Adrenal gland (tissue), 5 donors: ENCODE measurements at regions not wholly inside any gene's neighbourhood (a gene's known extent, or its start where the extent isn't known, plus 50 kb on each side); places are given as distances from the start of the nearest gene placed in this dataset.

Experiments
- CTCF ChIP-seq, 6 experiments: fragments of 450-650 bp in 4 of 6; fragments of 200-600 bp in 2 of 6; sonication (generic) in 1 of 6; IDR thresholded peaks; 1 replicate in 5 of 6; 2 replicates in 1 of 6; pipeline versions ENCODE4 v1.5.1 to v1.8.0; 2016 to 2021; ENCODE audit warnings: antibody characterized with exemption in 6 of 6, mild to moderate bottlenecking in 2 of 6, moderate library complexity in 1 of 6
- POLR2A ChIP-seq, 2 donors: fragments of 450-650 bp; IDR thresholded peaks; one replicate each; pipeline ENCODE4 v1.6.1; 2017; ENCODE audit warnings: antibody characterized with exemption in 2 of 2, mild to moderate bottlenecking in 2 of 2, moderate library complexity in 1 of 2
- donor health status: DM: no; HTN: no; CAD: no.

DNA sequence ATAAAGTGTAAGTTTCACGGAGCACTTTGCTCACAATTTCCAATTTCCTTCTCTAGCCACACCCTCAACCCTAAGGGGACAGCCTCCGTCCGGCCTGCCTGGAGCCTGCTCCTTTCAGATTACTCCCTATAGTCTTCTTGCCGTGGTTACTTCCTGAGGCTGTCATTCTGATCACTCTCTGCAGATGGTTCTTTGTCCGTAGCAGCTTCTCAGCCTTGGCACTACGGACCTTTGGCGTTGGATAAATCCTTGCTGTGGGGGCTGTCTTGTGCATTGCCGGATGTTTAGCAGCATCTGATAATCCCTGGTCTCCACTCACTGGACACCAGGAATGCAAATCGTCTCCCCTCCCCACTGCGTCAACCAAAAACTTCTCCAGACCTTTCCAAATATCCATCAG, 447.5 kb upstream of the KIRREL3 start:
- TF ChIP-seq CTCF (IDR thresholded peaks at IDR 0.05) (no peak), POLR2A (IDR thresholded peaks at IDR 0.05) (no peak)
